Gastroesophageal sphincter (tissue), 4 donors: ENCODE measurements at regions not wholly inside any gene's neighbourhood (a gene's known extent, or its start where the extent isn't known, plus 50 kb on each side); places are given as distances from the start of the nearest gene placed in this dataset.

Experiments
- ATAC-seq: fragments of 150-250 bp; one replicate; pipeline ENCODE4 v1.9.1; 2016; ENCODE audit warnings: mild to moderate bottlenecking, moderate library complexity
- H3K27ac ChIP-seq, 4 donors: fragments of 200-600 bp; sonication (generic) in 3 of 4; 1 replicate in 3 of 4; 2 replicates in 1 of 4; pipeline ENCODE4 v1.5.1; 2016 to 2019
- H3K27me3 ChIP-seq: fragments of 200-600 bp; sonication (generic); one replicate; pipeline ENCODE4 v1.5.1; 2019
- H3K36me3 ChIP-seq, 2 donors: fragments of 200-600 bp; sonication (generic); one replicate each; pipeline ENCODE4 v1.5.1; 2019; ENCODE audit warnings: control low read depth in 1 of 2
- H3K4me1 ChIP-seq, 3 donors: fragments of 200-600 bp; sonication (generic); 1 replicate in 2 of 3; 2 replicates in 1 of 3; pipeline ENCODE4 v1.5.1; 2016 to 2019; ENCODE audit warnings: control low read depth in 2 of 3
- H3K4me3 ChIP-seq, 2 donors: fragments of 200-600 bp; sonication (generic); one replicate each; pipeline ENCODE4 v1.5.1; 2019; ENCODE audit warnings: mild to moderate bottlenecking in 1 of 2, moderate library complexity in 1 of 2
- H3K9me3 ChIP-seq, 3 donors: fragments of 200-600 bp; sonication (generic); one replicate each; pipeline ENCODE4 v1.5.1; 2017 to 2019; ENCODE audit warnings: control low read depth in 2 of 3
- CTCF ChIP-seq, 4 experiments: fragments of 200-600 bp in 2 of 4; fragments of 450-650 bp in 2 of 4; sonication (generic) in 1 of 4; IDR thresholded peaks; one replicate each; pipeline ENCODE4 v1.5.1; 2017 to 2019; ENCODE audit warnings: antibody characterized with exemption in 4 of 4, mild to moderate bottlenecking in 2 of 4, moderate library complexity in 2 of 4
- EP300 ChIP-seq: sonication (generic); formaldehyde crosslinking; IDR thresholded peaks from one replicate; pipeline ENCODE4 v1.6.1; 2017; ENCODE audit warnings: antibody characterized with exemption, mild to moderate bottlenecking
- POLR2A ChIP-seq, 2 donors: fragments of 450-650 bp; IDR thresholded peaks; one replicate each; pipeline ENCODE4 v1.6.1; 2017; ENCODE audit warnings: antibody characterized with exemption in 2 of 2, mild to moderate bottlenecking in 2 of 2, moderate library complexity in 1 of 2
- POLR2AphosphoS5 ChIP-seq: sonication (generic); formaldehyde crosslinking; IDR thresholded peaks from one replicate; pipeline ENCODE4 v1.6.1; 2017; ENCODE audit warnings: antibody characterized with exemption
- WGBS, 2 donors: methylation state at CpG; one replicate each; pipeline ENCODE4 v1.1.5; 2018; ENCODE audit warnings: low coverage in 1 of 2; 5-methylcytosine and 5-hydroxymethylcytosine counted together

- no peaks in the 10 kb centered on the region for H3K27me3 ChIP-seq
- TF ChIP-seq POLR2A (IDR thresholded peaks at IDR 0.05), result no peak
- TF ChIP-seq CTCF (IDR thresholded peaks at IDR 0.05), result no peak
- no peak for TF ChIP-seq EP300
- TF ChIP-seq POLR2AphosphoS5, result no peak
- H3K4me3 ChIP-seq, result no peak overlapping the region
- H3K9me3 ChIP-seq, result no peaks in the 10 kb centered on the region
- no peak for ATAC-seq
- H3K36me3 ChIP-seq, result no peaks in the 10 kb centered on the region
- no peaks in the 10 kb centered on the region for H3K4me1 ChIP-seq
- H3K27ac ChIP-seq, result no peak overlapping the region
- 74% methylated on average over 4 to 6 of the region's 6 CpGs for WGBS, 2 donors
Measured at GRCh38 chr6:8889514-8889913, 454.2 kb upstream of the SLC35B3 start.

- Histone ChIP-seq H3K4me1 (no peaks in the 10 kb centered on the region), H3K27ac (no peak overlapping the region), H3K27me3 (no peaks in the 10 kb centered on the region), H3K9me3 (no peaks in the 10 kb centered on the region), H3K36me3 (no peaks in the 10 kb centered on the region), H3K4me3 (no peak overlapping the region)
- no peak for ATAC-seq
- 58 to 61% methylated on average over 3 of the region's 3 CpGs for WGBS, 2 donors
- no peak for TF ChIP-seq POLR2A (IDR thresholded peaks at IDR 0.05)
- no peak for TF ChIP-seq CTCF (IDR thresholded peaks at IDR 0.05)
- no peak for TF ChIP-seq POLR2AphosphoS5
- no peak for TF ChIP-seq EP300
Measured at GRCh38 chr6:8888468-8888867, 453.1 kb upstream of the SLC35B3 start.

- Histone ChIP-seq H3K4me3 (no peak overlapping the region), H3K4me1 (no peaks in the 10 kb centered on the region), H3K27me3 (no peaks in the 10 kb centered on the region), H3K36me3 (no peaks in the 10 kb centered on the region), H3K9me3 (no peaks in the 10 kb centered on the region), H3K27ac (no peak overlapping the region)
- TF ChIP-seq POLR2AphosphoS5, result no peak
- no peak for TF ChIP-seq EP300
- no peak for TF ChIP-seq CTCF (IDR thresholded peaks at IDR 0.05)
- no peak for TF ChIP-seq POLR2A (IDR thresholded peaks at IDR 0.05)
- WGBS, 2 donors, result 0% methylated on average over 1 of the region's 1 CpG
- no peak for ATAC-seq
Measured at GRCh38 chr6:8881663-8882062, 446.3 kb upstream of the SLC35B3 start.

- Histone ChIP-seq H3K27ac (no peak overlapping the region), H3K4me3 (no peak overlapping the region), H3K36me3 (no peaks in the 10 kb centered on the region), H3K9me3 (no peaks in the 10 kb centered on the region), H3K27me3 (no peaks in the 10 kb centered on the region), H3K4me1 (no peaks in the 10 kb centered on the region)
- no peak for ATAC-seq
- WGBS, 2 donors, result 63 to 100% methylated on average over 1 of the region's 1 CpG
- TF ChIP-seq POLR2AphosphoS5, result no peak
- TF ChIP-seq CTCF (IDR thresholded peaks at IDR 0.05), result no peak
- no peak for TF ChIP-seq EP300
- TF ChIP-seq POLR2A (IDR thresholded peaks at IDR 0.05), result no peak
Measured at GRCh38 chr6:8879334-8879733, 444.0 kb upstream of the SLC35B3 start.

- 82 to 100% methylated on average over 1 to 4 of the region's 4 CpGs for WGBS, 2 donors
- no peaks in the 10 kb centered on the region for H3K27me3 ChIP-seq
- peak; percentile 22 for ATAC-seq
Measured at GRCh38 chr6:8875986-8876385, 440.6 kb upstream of the SLC35B3 start.

More at GRCh38 chr6:8875986-8876385, 440.6 kb upstream of the SLC35B3 start:
- Histone ChIP-seq H3K9me3 (no peaks in the 10 kb centered on the region), H3K4me1 (no peaks in the 10 kb centered on the region), H3K36me3 (no peaks in the 10 kb centered on the region), H3K27ac (no peak overlapping the region), H3K4me3 (no peak overlapping the region)
- no peak for TF ChIP-seq CTCF (IDR thresholded peaks at IDR 0.05)
- TF ChIP-seq POLR2A (IDR thresholded peaks at IDR 0.05), result no peak
